ENCODE measurements at regions not wholly inside any gene's neighbourhood (a gene's known extent, or its start where the extent isn't known, plus 50 kb on each side); places are given as distances from the start of the nearest gene placed in this dataset.

GRCh38 chr18:71754246-71754645 lies 789.9 kb downstream of the CBLN2 start:
- DNase-seq (ENCODE audit: low read depth in 2 of 2): no peak

- no peak for DNase-seq (ENCODE audit: low read depth in 2 of 2)
These were observed 800.5 kb downstream of the CBLN2 start for GRCh38 chr18:71743634-71744033.

- DNase-seq (ENCODE audit: low read depth in 2 of 2): no peak
These were observed 814.5 kb downstream of the CBLN2 start for GRCh38 chr18:71729611-71730010.

GRCh38 chr18:71727909-71728308 lies 816.2 kb downstream of the CBLN2 start:
- DNase-seq (ENCODE audit: low read depth in 2 of 2): no peak

- no peak for DNase-seq (ENCODE audit: low read depth in 2 of 2)
These were observed 818.9 kb downstream of the CBLN2 start for GRCh38 chr18:71725256-71725655.

- no peak for DNase-seq (ENCODE audit: low read depth in 2 of 2)
These were observed 836.1 kb downstream of the CBLN2 start for GRCh38 chr18:71707985-71708500.

GRCh38 chr18:71707400-71707799 lies 836.7 kb downstream of the CBLN2 start:
- DNase-seq (ENCODE audit: low read depth in 2 of 2): no peak

- no peak for DNase-seq (ENCODE audit: low read depth in 2 of 2)
These were observed 854.6 kb downstream of the CBLN2 start for GRCh38 chr18:71689416-71690160.

- no peak for DNase-seq (ENCODE audit: low read depth in 2 of 2)
These were observed 861.6 kb downstream of the CBLN2 start for GRCh38 chr18:71682591-71682990.

GRCh38 chr18:71678144-71678543 lies 866.0 kb downstream of the CBLN2 start:
- DNase-seq (ENCODE audit: low read depth in 2 of 2): no peak

- DNase-seq (ENCODE audit: low read depth in 2 of 2): no peak
These were observed 870.2 kb downstream of the CBLN2 start for GRCh38 chr18:71673954-71674353.

- DNase-seq (ENCODE audit: low read depth in 2 of 2): no peak
These were observed 870.6 kb downstream of the CBLN2 start for GRCh38 chr18:71673498-71673897.

GRCh38 chr18:71666481-71666880 lies 877.7 kb downstream of the CBLN2 start:
- DNase-seq (ENCODE audit: low read depth in 2 of 2): no peak

GRCh38 chr18:71665131-71665530 lies 879.0 kb downstream of the CBLN2 start:
- DNase-seq (ENCODE audit: low read depth in 2 of 2): no peak

- DNase-seq (ENCODE audit: low read depth in 2 of 2): no peak
These were observed 900.3 kb downstream of the CBLN2 start for GRCh38 chr18:71643822-71644221.

- no peak for DNase-seq (ENCODE audit: low read depth in 2 of 2)
These were observed 913.4 kb downstream of the CBLN2 start for GRCh38 chr18:71630696-71631095.

GRCh38 chr18:71625556-71626090 lies 918.5 kb downstream of the CBLN2 start:
- no peak for DNase-seq (ENCODE audit: low read depth in 2 of 2)

GRCh38 chr18:71598374-71598773 lies 945.8 kb downstream of the CBLN2 start:
- no peak for DNase-seq (ENCODE audit: low read depth in 2 of 2)

- DNase-seq (ENCODE audit: low read depth in 2 of 2): no peak
These were observed 946.9 kb downstream of the CBLN2 start for GRCh38 chr18:71597219-71597618.

GRCh38 chr18:71583252-71583651 lies 960.9 kb downstream of the CBLN2 start:
- DNase-seq (ENCODE audit: low read depth in 2 of 2): no peak

- no peak for DNase-seq (ENCODE audit: low read depth in 2 of 2)
These were observed 989.5 kb downstream of the CBLN2 start for GRCh38 chr18:71554686-71555085.

GRCh38 chr18:71541643-71542042 lies 1002.5 kb downstream of the CBLN2 start:
- DNase-seq (ENCODE audit: low read depth in 2 of 2): no peak

GRCh38 chr18:71529703-71530303 lies 1014.3 kb downstream of the CBLN2 start:
- no peak for DNase-seq (ENCODE audit: low read depth in 2 of 2)

All from stimulated activated CD8-positive, alpha-beta memory T cell treated with anti-CD3 and anti-CD28 coated beads, Interleukin-15, amount 100 ng/mL, for 4 hours (primary cell).